ENCODE measurements at regions not wholly inside any gene's neighbourhood (a gene's known extent, or its start where the extent isn't known, plus 50 kb on each side); places are given as distances from the start of the nearest gene placed in this dataset.

DNA sequence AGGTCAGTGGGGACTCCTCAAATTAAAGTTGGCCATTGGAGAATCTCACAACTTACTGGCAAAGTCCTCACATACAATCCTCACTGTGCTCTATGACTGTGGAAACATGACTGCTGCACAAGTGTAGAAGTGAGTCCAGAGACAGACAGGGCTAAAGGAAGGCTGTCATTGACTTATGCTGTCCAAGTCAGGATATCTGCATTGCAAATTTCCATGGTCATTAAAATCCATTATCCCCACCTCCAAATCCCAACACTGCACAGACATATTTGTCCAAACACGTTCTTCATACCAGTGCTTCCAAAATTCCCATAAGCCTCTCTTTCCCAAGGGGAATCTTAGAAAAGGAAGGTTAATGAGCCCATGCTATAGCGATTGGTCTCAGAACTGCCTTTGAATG, 396.8 kb upstream of the ANKRD30A start:
- H3K27me3 ChIP-seq: no peaks in the 10 kb centered on the region
- DNase-seq (ENCODE audit: low read depth in 1 of 2, low spot score in 1 of 2): no peak
- TF ChIP-seq, protein P1, sequence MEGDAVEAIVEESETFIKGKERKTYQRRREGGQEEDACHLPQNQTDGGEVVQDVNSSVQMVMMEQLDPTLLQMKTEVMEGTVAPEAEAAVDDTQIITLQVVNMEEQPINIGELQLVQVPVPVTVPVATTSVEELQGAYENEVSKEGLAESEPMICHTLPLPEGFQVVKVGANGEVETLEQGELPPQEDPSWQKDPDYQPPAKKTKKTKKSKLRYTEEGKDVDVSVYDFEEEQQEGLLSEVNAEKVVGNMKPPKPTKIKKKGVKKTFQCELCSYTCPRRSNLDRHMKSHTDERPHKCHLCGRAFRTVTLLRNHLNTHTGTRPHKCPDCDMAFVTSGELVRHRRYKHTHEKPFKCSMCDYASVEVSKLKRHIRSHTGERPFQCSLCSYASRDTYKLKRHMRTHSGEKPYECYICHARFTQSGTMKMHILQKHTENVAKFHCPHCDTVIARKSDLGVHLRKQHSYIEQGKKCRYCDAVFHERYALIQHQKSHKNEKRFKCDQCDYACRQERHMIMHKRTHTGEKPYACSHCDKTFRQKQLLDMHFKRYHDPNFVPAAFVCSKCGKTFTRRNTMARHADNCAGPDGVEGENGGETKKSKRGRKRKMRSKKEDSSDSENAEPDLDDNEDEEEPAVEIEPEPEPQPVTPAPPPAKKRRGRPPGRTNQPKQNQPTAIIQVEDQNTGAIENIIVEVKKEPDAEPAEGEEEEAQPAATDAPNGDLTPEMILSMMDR (IDR thresholded peaks at IDR 0.05; ENCODE audit: low read depth, low read length): no peak
- H3K4me3 ChIP-seq: no peak overlapping the region
- no peaks in the 10 kb centered on the region for H3K9me3 ChIP-seq (ENCODE audit: low read depth)
- no peak overlapping the region for H3K27ac ChIP-seq
- H3K36me3 ChIP-seq: no peaks in the 10 kb centered on the region
- peaks cover 8% of the 10 kb centered on the region for H3K4me1 ChIP-seq (ENCODE audit: low read depth)

DNA sequence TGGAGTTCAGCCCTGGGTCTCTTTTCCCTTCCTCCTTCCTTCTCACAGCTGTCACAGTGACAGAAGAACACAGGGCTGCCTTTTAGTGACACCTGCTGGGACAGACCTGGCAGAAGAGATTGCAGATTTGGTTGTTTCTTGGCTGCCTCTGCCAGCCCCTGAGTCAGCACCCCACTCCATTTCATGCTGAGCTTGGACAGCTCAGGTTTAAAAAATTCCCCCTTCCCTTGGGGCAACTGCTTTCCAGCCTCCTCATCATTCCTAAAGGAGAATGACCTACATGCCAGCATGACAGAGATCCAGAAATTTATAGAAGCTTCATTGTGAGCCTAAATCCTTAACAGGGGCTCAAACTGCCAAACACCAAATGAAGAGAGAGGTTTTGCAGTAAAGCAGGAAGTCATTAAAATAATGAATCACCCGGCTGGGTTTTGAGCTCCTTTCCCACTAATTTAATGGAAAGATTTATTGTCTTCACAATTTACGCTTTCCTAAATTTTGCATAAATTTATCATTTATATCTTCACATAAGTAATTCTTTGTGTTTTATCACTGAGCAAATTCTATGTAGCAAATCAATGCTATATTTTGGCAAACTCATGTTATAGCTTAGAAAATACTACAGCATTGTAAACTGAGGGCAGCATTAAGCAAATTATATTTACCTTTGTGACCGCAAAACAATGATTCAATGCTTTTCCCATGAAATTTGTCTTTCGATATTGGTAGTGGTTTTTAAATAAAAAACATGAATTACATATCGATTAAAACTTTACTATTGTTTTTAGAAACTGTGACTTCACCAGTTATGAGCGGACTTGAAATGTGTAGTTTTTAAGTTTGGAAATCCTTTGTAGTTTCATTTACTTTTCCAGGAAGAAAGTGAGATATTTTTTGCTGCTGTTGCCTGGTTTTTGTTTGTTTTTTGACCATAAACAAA, 399.5 kb upstream of the ANKRD30A start:
- H3K4me3 ChIP-seq: no peak overlapping the region
- TF ChIP-seq, protein P1 (IDR thresholded peaks at IDR 0.05; ENCODE audit: low read depth, low read length): peak; percentile 7
- H3K27me3 ChIP-seq: no peaks in the 10 kb centered on the region
- no peaks in the 10 kb centered on the region for H3K36me3 ChIP-seq
- H3K9me3 ChIP-seq (ENCODE audit: low read depth): no peaks in the 10 kb centered on the region
- H3K4me1 ChIP-seq (ENCODE audit: low read depth): peaks cover 21% of the 10 kb centered on the region
- H3K27ac ChIP-seq: no peak overlapping the region
- peak; percentile 50 to 73 for DNase-seq (ENCODE audit: low read depth in 1 of 2, low spot score in 1 of 2)

DNA sequence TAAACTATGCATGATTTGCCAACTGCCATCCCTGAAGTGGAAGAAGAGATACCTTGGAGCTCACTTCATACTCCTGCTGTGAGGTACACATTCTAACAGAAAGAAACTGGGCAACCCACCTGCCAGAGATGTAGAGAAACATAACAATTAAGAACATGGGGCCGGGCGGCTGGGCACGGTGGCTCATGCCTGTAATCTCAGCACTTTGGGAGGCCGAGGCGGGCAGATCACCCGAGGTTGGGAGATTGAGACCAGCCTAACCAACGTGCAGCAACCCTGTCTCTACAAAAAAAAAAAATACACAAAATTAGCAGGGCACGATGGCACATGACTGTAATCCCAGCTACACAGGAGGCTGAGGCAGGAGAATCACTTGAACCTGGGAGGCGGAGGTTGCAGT, 402.6 kb upstream of the ANKRD30A start:
- TF ChIP-seq, protein P1 (IDR thresholded peaks at IDR 0.05; ENCODE audit: low read depth, low read length): no peak
- Histone ChIP-seq H3K9me3 (ENCODE audit: low read depth) (no peaks in the 10 kb centered on the region), H3K4me3 (no peak overlapping the region), H3K4me1 (ENCODE audit: low read depth) (peaks cover 21% of the 10 kb centered on the region), H3K27ac (no peak overlapping the region), H3K27me3 (no peaks in the 10 kb centered on the region), H3K36me3 (no peaks in the 10 kb centered on the region)
- no peak for DNase-seq (ENCODE audit: low read depth in 1 of 2, low spot score in 1 of 2)

DNA sequence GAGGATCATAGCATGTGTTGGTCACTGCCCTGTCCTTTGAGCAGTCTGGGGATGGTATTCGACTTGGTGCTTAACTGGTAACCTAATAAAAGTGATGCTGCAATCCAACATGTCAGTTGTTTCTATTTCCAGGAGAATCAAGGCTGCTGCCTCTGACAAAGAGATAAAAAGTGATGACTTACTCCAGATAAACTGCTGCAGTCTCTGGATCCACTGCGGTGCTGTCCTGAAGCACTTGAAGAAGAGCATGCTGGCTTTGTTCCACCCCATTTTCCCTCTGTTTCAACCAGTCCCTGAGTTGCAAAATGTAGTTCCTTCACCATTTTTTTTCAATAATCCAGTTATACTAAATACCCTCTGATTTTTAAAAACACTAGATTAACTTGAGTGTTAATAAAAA, 403.5 kb upstream of the ANKRD30A start:
- Histone ChIP-seq H3K4me1 (ENCODE audit: low read depth) (peaks cover 21% of the 10 kb centered on the region), H3K9me3 (ENCODE audit: low read depth) (no peaks in the 10 kb centered on the region), H3K27me3 (no peaks in the 10 kb centered on the region), H3K27ac (no peak overlapping the region), H3K36me3 (no peaks in the 10 kb centered on the region), H3K4me3 (no peak overlapping the region)
- TF ChIP-seq, protein P1 (IDR thresholded peaks at IDR 0.05; ENCODE audit: low read depth, low read length): no peak
- peak in 1 of 2 donors; percentile 6 for DNase-seq (ENCODE audit: low read depth in 1 of 2, low spot score in 1 of 2)

DNA sequence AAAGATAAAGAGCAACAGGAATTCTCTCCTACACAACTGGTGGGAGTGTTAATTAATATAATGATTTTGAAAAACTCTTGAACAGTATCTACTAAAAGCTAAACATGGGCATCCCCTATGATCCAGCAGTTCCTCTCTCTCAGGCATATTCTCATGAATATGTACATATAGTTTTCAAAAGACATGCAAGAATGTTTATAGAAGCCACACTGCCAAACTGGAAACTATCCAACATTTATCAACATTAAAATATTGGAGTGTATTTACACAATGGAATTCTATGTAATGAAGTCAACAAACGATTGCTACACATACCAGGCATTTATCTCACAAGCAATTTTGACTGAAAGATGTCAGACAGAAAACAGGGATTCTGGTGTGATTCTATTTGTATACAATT, 404.5 kb upstream of the ANKRD30A start:
- no peaks in the 10 kb centered on the region for H3K27me3 ChIP-seq
- H3K9me3 ChIP-seq (ENCODE audit: low read depth): no peaks in the 10 kb centered on the region
- no peak overlapping the region for H3K4me3 ChIP-seq
- DNase-seq (ENCODE audit: low read depth in 1 of 2, low spot score in 1 of 2): peak in 1 of 2 donors; percentile 1
- TF ChIP-seq, protein P1 (IDR thresholded peaks at IDR 0.05; ENCODE audit: low read depth, low read length): no peak
- peaks cover 21% of the 10 kb centered on the region for H3K4me1 ChIP-seq (ENCODE audit: low read depth)
- H3K27ac ChIP-seq: no peak overlapping the region
- H3K36me3 ChIP-seq: no peaks in the 10 kb centered on the region
